ENCODE measurements at regions not wholly inside any gene's neighbourhood (a gene's known extent, or its start where the extent isn't known, plus 50 kb on each side); places are given as distances from the start of the nearest gene placed in this dataset.

- no peak for TF ChIP-seq NFRKB (IDR thresholded peaks at IDR 0.05)
- TF ChIP-seq ELF4 (IDR thresholded peaks at IDR 0.05), result no peak
- no peak for TF ChIP-seq FOXA1 (IDR thresholded peaks at IDR 0.05)
- no peak for TF ChIP-seq SP1 (IDR thresholded peaks at IDR 0.05)
- no peak for TF ChIP-seq ZNF384 (IDR thresholded peaks at IDR 0.05)
- no peak for TF ChIP-seq CTBP1 (IDR thresholded peaks at IDR 0.05; ENCODE audit: borderline replicate concordance)
- no peak for TF ChIP-seq FOXM1 (IDR thresholded peaks at IDR 0.05; ENCODE audit: borderline replicate concordance)
- no peak for TF ChIP-seq TARDBP (IDR thresholded peaks at IDR 0.05)
- no peak for TF ChIP-seq BHLHE40 (IDR thresholded peaks at IDR 0.05; ENCODE audit: borderline replicate concordance)
- no peak for TF ChIP-seq ARNT (IDR thresholded peaks at IDR 0.05)
- no peak for TF ChIP-seq FOXK2 (IDR thresholded peaks at IDR 0.05)
Measured at GRCh38 chrX:14356401-14356800, 172.9 kb upstream of the GLRA2 start.
